Hippocampal formation (tissue), 2 donors: ENCODE measurements at regions not wholly inside any gene's neighbourhood (a gene's known extent, or its start where the extent isn't known, plus 50 kb on each side); places are given as distances from the start of the nearest gene placed in this dataset.

Experiments used
- DNase-seq, 2 donors: peaks; one replicate each; lab custom pipeline; 2025; lab: John Stamatoyannopoulos, UW

GRCh38 chr1:38113159-38113666 is 66.6 kb upstream of the POU3F1 start:
- no peak for DNase-seq

GRCh38 chr1:38111589-38111988 is 65.0 kb upstream of the POU3F1 start:
- DNase-seq = no peak

- DNase-seq = no peak
Measured at GRCh38 chr1:38105267-38105666, 58.7 kb upstream of the POU3F1 start.

GRCh38 chr1:38102636-38103035 is 56.0 kb upstream of the POU3F1 start:
- DNase-seq = no peak

GRCh38 chr1:38101037-38101785 is 54.6 kb upstream of the POU3F1 start:
- no peak for DNase-seq

- no peak for DNase-seq
Measured at GRCh38 chr1:38098101-38098847, 51.7 kb upstream of the POU3F1 start.

GRCh38 chr1:38097284-38097898 is 50.8 kb upstream of the POU3F1 start:
- DNase-seq = no peak
